ENCODE measurements at regions not wholly inside any gene's neighbourhood (a gene's known extent, or its start where the extent isn't known, plus 50 kb on each side); places are given as distances from the start of the nearest gene placed in this dataset.
"Not testable (repeated sequence)": the region's sequence is repeated elsewhere in the genome, so short reads cannot be mapped to it uniquely, and the experiment has no call there.

- TF ChIP-seq, protein P1, sequence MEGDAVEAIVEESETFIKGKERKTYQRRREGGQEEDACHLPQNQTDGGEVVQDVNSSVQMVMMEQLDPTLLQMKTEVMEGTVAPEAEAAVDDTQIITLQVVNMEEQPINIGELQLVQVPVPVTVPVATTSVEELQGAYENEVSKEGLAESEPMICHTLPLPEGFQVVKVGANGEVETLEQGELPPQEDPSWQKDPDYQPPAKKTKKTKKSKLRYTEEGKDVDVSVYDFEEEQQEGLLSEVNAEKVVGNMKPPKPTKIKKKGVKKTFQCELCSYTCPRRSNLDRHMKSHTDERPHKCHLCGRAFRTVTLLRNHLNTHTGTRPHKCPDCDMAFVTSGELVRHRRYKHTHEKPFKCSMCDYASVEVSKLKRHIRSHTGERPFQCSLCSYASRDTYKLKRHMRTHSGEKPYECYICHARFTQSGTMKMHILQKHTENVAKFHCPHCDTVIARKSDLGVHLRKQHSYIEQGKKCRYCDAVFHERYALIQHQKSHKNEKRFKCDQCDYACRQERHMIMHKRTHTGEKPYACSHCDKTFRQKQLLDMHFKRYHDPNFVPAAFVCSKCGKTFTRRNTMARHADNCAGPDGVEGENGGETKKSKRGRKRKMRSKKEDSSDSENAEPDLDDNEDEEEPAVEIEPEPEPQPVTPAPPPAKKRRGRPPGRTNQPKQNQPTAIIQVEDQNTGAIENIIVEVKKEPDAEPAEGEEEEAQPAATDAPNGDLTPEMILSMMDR (IDR thresholded peaks at IDR 0.05; ENCODE audit: low read depth, low read length, missing control alignments) = no peak
- DNase-seq (ENCODE audit: extremely low read depth, low read depth) = no peak
- no peak overlapping the region for H3K4me3 ChIP-seq (replicated peaks; ENCODE audit: low read depth, low read length)
These were observed 321.8 kb upstream of the SPRED2 start for GRCh38 chr2:65754219-65754618.

GRCh38 chr2:65751408-65751807 is 319.0 kb upstream of the SPRED2 start:
- DNase-seq (ENCODE audit: extremely low read depth, low read depth) = no peak
- H3K4me3 ChIP-seq (replicated peaks; ENCODE audit: low read depth, low read length) = no peak overlapping the region
- TF ChIP-seq, protein P1 (IDR thresholded peaks at IDR 0.05; ENCODE audit: low read depth, low read length, missing control alignments) = no peak

GRCh38 chr2:65749545-65749944 is 317.1 kb upstream of the SPRED2 start:
- TF ChIP-seq, protein P1 (IDR thresholded peaks at IDR 0.05; ENCODE audit: low read depth, low read length, missing control alignments) = no peak
- no peak overlapping the region for H3K4me3 ChIP-seq (replicated peaks; ENCODE audit: low read depth, low read length)
- no peak for DNase-seq (ENCODE audit: extremely low read depth, low read depth)

GRCh38 chr2:65747875-65748274 is 315.5 kb upstream of the SPRED2 start:
- DNase-seq (ENCODE audit: extremely low read depth, low read depth); H3K4me3 ChIP-seq (replicated peaks; ENCODE audit: low read depth, low read length): not testable (repeated sequence)

GRCh38 chr2:65746931-65747675 is 314.7 kb upstream of the SPRED2 start:
- TF ChIP-seq, protein P1 (IDR thresholded peaks at IDR 0.05; ENCODE audit: low read depth, low read length, missing control alignments) = no peak
- no peak overlapping the region for H3K4me3 ChIP-seq (replicated peaks; ENCODE audit: low read depth, low read length)
- no peak for DNase-seq (ENCODE audit: extremely low read depth, low read depth)

DNA sequence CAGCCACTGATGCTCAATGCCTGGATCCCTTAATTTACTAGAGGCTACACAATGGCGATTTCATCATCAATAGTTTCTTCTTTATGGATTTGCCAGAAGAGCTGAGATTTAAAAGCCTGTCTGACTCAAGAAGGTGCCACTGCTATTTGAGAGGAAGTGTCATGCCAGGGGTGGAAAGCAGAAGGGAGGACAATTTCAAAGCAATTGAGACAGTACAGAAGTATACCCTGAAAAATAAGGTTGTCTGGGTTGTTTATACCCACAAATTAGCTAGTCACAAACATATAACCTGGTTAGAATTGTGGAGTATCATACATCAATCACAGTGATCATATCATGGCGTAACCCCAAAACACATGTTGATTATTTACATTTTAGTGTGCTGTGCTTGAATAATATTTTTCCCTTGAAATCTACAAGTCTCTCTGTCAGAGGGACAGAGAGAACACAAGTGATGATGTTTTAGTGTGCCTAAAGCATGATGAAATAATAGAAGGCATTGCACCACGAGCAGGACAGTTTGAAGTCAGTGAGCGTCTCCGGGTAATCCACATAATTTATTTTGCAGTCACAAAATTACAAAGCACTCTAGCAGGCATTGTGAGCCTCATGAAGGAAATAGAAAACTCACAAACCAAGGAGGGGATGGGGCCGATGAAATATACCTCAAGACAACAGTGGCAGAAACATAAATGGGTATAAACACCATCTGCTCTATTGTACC is 312.2 kb upstream of the SPRED2 start:
- TF ChIP-seq, protein P1 (IDR thresholded peaks at IDR 0.05; ENCODE audit: low read depth, low read length, missing control alignments) = no peak
- H3K4me3 ChIP-seq (replicated peaks; ENCODE audit: low read depth, low read length) = no peak overlapping the region
- DNase-seq (ENCODE audit: extremely low read depth, low read depth) = no peak

DNA sequence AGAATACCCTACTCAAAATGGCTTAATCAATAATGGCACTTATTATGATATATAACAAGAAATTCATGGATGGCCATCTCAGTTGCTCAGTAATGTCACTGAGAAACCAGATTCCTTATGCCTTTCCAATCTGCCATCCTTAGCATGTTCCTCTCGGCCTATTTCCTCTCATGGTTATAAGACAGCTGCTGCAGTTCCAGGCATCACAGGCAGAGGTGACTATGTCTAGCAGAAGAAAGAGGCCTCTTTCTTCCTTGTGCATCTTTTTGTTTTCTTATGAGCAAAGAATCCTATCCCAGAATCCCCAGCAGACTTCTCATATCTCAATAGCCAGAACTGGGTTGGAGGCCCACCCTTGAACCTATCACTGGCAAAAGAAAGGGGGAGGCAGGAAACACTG is 310.6 kb upstream of the SPRED2 start:
- DNase-seq (ENCODE audit: extremely low read depth, low read depth) = no peak
- TF ChIP-seq, protein P1 (IDR thresholded peaks at IDR 0.05; ENCODE audit: low read depth, low read length, missing control alignments) = no peak
- no peak overlapping the region for H3K4me3 ChIP-seq (replicated peaks; ENCODE audit: low read depth, low read length)

All from HFF-Myc (cell line).